Liver (tissue), 8 donors: ENCODE measurements at regions not wholly inside any gene's neighbourhood (a gene's known extent, or its start where the extent isn't known, plus 50 kb on each side); places are given as distances from the start of the nearest gene placed in this dataset.

ENCODE experiments used
- DNase-seq: peaks from one replicate; pipeline ENCODE4 v3.0.0-alpha.2; 2017; ENCODE audit warnings: low spot score
- H3K27ac ChIP-seq, 2 donors: one replicate each; pipeline ENCODE4 v1.7.0; 2013; ENCODE audit warnings: inconsistent platforms in 2 of 2, low read length in 2 of 2, control low read depth in 1 of 2, low read depth in 1 of 2, mild to moderate bottlenecking in 1 of 2
- H3K27me3 ChIP-seq, 4 donors: one replicate each; pipeline versions ENCODE4 v1.6.1 to v1.7.0; 2013; ENCODE audit warnings: low read length in 3 of 4, inconsistent platforms in 1 of 4, mild to moderate bottlenecking in 1 of 4, moderate library complexity in 1 of 4; ENCODE audit not compliant: control insufficient read depth in 4 of 4, insufficient read depth in 4 of 4
- H3K36me3 ChIP-seq, 4 donors: one replicate each; pipeline versions ENCODE4 v1.6.1 to v1.7.0; 2013; ENCODE audit warnings: low read length in 3 of 4, mild to moderate bottlenecking in 3 of 4, low read depth in 1 of 4, moderate library complexity in 1 of 4; ENCODE audit not compliant: control insufficient read depth in 4 of 4, insufficient read depth in 3 of 4
- H3K4me1 ChIP-seq, 4 donors: one replicate each; pipeline versions ENCODE4 v1.6.1 to v1.7.0; 2013; ENCODE audit warnings: low read length in 3 of 4, mild to moderate bottlenecking in 3 of 4, moderate library complexity in 1 of 4; ENCODE audit not compliant: control insufficient read depth in 4 of 4, insufficient read depth in 4 of 4
- H3K4me3 ChIP-seq, 3 donors: one replicate each; pipeline versions ENCODE4 v1.6.1 to v1.7.0; 2013; ENCODE audit warnings: low read length in 3 of 3, control low read depth in 1 of 3, low read depth in 1 of 3, mild to moderate bottlenecking in 1 of 3
- H3K9ac ChIP-seq, 2 donors: one replicate each; pipeline ENCODE4 v1.7.0; 2013; ENCODE audit warnings: low read length in 2 of 2, mild to moderate bottlenecking in 2 of 2, moderate library complexity in 2 of 2, control low read depth in 1 of 2, low read depth in 1 of 2
- H3K9me3 ChIP-seq, 4 donors: one replicate each; pipeline versions ENCODE4 v1.6.1 to v1.7.0; 2013; ENCODE audit warnings: low read length in 3 of 4; ENCODE audit not compliant: control insufficient read depth in 4 of 4
- CTCF ChIP-seq: fragments of 150-350 bp; IDR thresholded peaks from 2 replicates; pipeline ENCODE4 v1.5.1; 2017; ENCODE audit warnings: improper control_type of control experiment, low read depth, low read length; ENCODE audit not compliant: missing input control
- EGR1 ChIP-seq, 2 donors: IDR thresholded peaks; 2 replicates each; pipeline ENCODE4 v1.6.1; 2016 to 2018; ENCODE audit warnings: antibody characterized with exemption in 2 of 2, low read depth in 2 of 2
- GABPA ChIP-seq, 2 donors: IDR thresholded peaks in 1 of 2; conservative IDR thresholded peaks in 1 of 2; 2 replicates each; pipeline ENCODE4 v1.6.1; 2016; ENCODE audit warnings: antibody characterized with exemption in 2 of 2, mild to moderate bottlenecking in 1 of 2, moderate library complexity in 1 of 2
- HNF4A ChIP-seq, 2 donors: conservative IDR thresholded peaks; 2 replicates each; pipeline ENCODE4 v1.6.1; 2016; ENCODE audit warnings: antibody characterized with exemption in 2 of 2, mild to moderate bottlenecking in 2 of 2
- HNF4G ChIP-seq: IDR thresholded peaks from 2 replicates; pipeline ENCODE4 v1.6.1; 2016; ENCODE audit warnings: antibody characterized with exemption
- NR2F2 ChIP-seq: IDR thresholded peaks from 2 replicates; pipeline ENCODE4 v1.6.1; 2016; ENCODE audit warnings: antibody characterized with exemption
- REST ChIP-seq: IDR thresholded peaks from 2 replicates; pipeline ENCODE4 v1.6.1; 2016; ENCODE audit warnings: antibody characterized with exemption, mild to moderate bottlenecking
- RXRA ChIP-seq, 2 donors: IDR thresholded peaks; 2 replicates each; pipeline ENCODE4 v1.6.1; 2017 to 2018; ENCODE audit warnings: antibody characterized with exemption in 2 of 2, mild to moderate bottlenecking in 1 of 2
- SP1 ChIP-seq: IDR thresholded peaks from 2 replicates; pipeline ENCODE4 v1.6.1; 2018; ENCODE audit warnings: antibody characterized with exemption, mild to moderate bottlenecking
- TAF1 ChIP-seq: conservative IDR thresholded peaks from 2 replicates; pipeline ENCODE4 v1.6.1; 2016; ENCODE audit warnings: antibody characterized with exemption, mild to moderate bottlenecking
- WGBS: extraction: QIAGEN DNeasy Blood & Tissue Kit; methylation state at CpG from one replicate; pipeline ENCODE4 v1.1.7; 2013; 5-methylcytosine and 5-hydroxymethylcytosine counted together
- donor health status: healthy.
- donor health status: healthy.
- donor health status: healthy.
- donor health status: healthy.
- donor health status: healthy.

GRCh38 chr2:71859211-71859847 lies 288.3 kb downstream of the CYP26B1 start (continued):
- no peak for TF ChIP-seq RXRA (IDR thresholded peaks at IDR 0.05)
- no peak for TF ChIP-seq GABPA (IDR thresholded peaks at IDR 0.05 in 1 of 2, conservative IDR thresholded peaks at IDR 0.05 in 1 of 2)

- no peak overlapping the region for H3K9ac ChIP-seq
- 80% methylated on average over 4 of the region's 4 CpGs for WGBS
Observed at GRCh38 chr2:71858071-71858470, 289.6 kb downstream of the CYP26B1 start.

GRCh38 chr2:71857636-71858035 lies 290.0 kb downstream of the CYP26B1 start:
- no peaks in the 10 kb centered on the region for H3K4me1 ChIP-seq
- no peak overlapping the region for H3K4me3 ChIP-seq
- peaks cover 0 to 3% (median 0%) of the 10 kb centered on the region in 4 donors for H3K27me3 ChIP-seq
- peaks cover 1 to 8% (median 3%) of the 10 kb centered on the region in 4 donors for H3K9me3 ChIP-seq
- no peak overlapping the region for H3K9ac ChIP-seq
- no peak for DNase-seq
- TF ChIP-seq HNF4A (conservative IDR thresholded peaks at IDR 0.05) (no peak), REST (no peak), HNF4G (no peak), NR2F2 (no peak)
- H3K27ac ChIP-seq = no peak overlapping the region
- 84% methylated on average over 6 of the region's 6 CpGs for WGBS
- H3K36me3 ChIP-seq = no peaks in the 10 kb centered on the region

More at GRCh38 chr2:71858071-71858470, 289.6 kb downstream of the CYP26B1 start:
- TF ChIP-seq HNF4G (no peak), RXRA (IDR thresholded peaks at IDR 0.05) (no peak), TAF1 (no peak), CTCF (no peak), SP1 (no peak), EGR1 (IDR thresholded peaks at IDR 0.05; ENCODE audit: low read depth in 2 of 2) (no peak), NR2F2 (no peak), GABPA (IDR thresholded peaks at IDR 0.05 in 1 of 2, conservative IDR thresholded peaks at IDR 0.05 in 1 of 2) (no peak), HNF4A (conservative IDR thresholded peaks at IDR 0.05) (no peak)
- Histone ChIP-seq H3K4me1 (no peaks in the 10 kb centered on the region), H3K27me3 (no peaks in the 10 kb centered on the region), H3K36me3 (no peaks in the 10 kb centered on the region), H3K27ac (no peak overlapping the region), H3K4me3 (no peak overlapping the region), H3K9me3 (peaks cover 1 to 8% (median 3%) of the 10 kb centered on the region in 4 donors)
- DNase-seq = no peak
